ENCODE measurements at regions not wholly inside any gene's neighbourhood (a gene's known extent, or its start where the extent isn't known, plus 50 kb on each side); places are given as distances from the start of the nearest gene placed in this dataset.

DNA sequence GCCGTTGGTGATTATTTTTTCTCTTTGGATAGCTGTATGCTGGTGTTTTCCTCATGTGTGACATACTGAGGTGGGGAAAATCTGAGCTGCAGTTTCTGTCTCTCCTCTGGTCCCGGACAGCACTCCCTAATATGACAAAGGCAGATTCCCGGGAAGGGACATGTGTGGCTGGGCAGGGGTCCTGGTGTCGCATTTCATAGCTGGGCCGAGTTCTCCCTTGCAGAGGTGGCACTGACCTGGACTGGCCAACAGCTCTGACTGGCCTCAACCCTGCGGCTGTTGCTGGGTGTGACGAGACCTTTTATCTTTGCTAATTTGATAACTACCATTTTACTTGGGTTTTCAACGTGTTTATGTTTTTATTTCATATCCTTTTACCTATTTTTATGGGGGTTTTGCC is 248.6 kb upstream of the TCERG1L start:
- DNase-seq (ENCODE audit: low read depth in 2 of 2): no peak

DNA sequence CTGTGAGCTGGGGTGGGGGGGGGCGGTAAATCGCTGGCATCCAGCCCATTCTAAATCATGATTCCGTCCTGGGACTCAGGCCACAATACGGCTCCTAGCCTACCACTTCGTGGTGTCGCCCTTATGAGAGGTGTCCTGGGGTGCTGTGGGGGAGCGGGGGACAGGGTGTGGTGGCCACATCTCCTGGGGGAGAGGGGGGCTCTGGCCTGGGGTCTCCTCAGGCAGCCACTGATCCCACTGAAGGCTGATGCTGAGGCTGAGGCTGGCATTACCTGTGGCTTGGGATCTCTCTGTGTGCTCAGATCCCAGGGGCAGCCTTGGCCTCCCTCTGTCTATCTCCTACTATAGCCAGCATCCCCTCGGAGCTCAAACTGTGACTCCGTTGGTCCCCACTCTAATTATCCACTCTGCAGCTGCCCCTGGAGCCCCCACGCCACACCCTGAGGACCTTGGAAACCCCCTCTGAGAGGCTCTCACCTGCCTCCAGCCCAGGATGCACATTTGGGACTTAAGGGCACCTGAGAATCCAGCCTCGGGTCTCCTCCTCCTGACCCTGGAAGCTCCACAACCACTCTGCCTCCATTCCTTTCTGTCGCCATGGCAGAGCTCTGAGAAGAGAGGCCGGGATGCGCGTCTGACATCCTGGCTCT is 249.3 kb upstream of the TCERG1L start:
- DNase-seq (ENCODE audit: low read depth in 2 of 2): no peak

DNA sequence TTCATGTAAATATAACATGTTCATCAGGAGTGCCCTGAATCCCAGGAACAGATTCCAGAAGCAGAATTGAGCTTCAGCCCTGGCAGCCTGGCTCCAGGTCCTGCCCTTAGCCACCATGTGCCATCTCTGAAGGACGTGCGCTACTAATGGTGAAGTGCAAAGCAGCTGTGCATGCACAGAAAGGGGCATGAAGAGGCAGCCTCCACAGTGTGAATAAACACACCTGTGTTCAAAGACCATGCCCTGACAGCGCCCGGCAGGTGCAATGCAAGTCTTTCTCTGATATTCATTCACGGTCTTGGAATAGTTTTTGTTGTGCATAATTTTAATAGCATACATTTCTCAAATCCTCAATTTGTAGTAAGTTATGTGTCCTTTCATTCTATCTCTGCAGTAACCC is 250.4 kb upstream of the TCERG1L start:
- no peak for DNase-seq (ENCODE audit: low read depth in 2 of 2)

DNA sequence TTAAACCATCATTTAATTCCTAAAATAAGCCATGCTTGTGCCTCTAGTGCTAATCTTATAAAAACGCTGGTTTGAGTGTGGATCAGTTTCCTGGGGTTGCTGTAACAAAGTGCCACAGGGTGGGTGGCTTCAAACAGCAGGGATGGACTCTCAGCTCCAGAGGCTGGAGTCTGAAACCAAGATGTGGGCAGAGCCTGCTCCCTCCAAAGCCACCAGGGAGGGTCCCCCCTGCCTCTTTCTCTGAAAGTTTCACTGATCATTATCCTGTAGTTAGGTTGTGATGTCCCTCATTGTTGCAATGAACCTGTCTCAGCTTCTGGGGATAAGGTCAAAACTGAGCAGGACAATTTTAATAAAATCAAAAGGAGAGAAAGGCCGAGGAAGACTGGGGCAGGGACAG is 251.9 kb upstream of the TCERG1L start:
- DNase-seq (ENCODE audit: low read depth in 2 of 2): no peak

DNA sequence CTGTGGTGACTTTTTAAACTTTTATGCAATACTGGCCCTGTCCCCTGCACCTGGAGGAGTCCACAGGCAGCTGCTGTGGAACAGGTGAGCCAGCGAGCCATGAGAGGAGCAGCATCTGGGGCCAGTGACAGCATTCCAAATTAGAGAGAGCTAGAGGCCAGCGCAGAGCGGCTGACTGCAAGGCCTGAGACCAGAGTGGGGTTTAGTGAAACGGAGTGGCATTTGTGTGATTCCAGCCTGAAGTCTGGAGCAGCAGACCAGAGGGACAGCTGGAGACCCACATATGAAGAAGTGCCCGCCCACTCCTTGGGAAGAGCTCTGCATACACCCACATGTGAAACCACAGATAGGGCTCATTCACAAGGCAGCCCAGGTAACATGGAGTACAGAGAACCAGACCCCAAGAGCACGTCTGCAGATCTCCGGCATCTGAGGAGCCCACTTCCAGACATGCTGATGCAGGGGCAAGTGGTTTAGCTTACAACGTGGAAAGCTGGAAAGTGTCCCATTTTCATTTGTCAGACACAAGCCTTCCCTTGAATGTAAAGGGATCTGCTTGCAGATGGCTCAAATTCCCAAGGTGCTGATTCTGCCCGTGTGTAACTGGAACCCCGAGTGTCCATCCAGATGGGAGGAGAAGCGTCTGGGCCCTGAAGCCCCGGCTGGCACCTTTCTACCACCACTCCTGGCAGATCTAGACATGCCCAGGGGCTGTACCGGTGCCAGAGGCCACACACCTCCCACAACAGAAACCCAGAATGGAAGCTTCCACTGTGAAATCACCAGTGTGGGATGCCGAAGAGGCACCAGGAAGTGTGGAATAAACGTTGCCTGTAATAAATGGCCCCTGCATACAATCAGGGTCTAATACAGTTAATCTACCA is 256.0 kb upstream of the TCERG1L start:
- DNase-seq (ENCODE audit: low read depth in 2 of 2): no peak

DNA sequence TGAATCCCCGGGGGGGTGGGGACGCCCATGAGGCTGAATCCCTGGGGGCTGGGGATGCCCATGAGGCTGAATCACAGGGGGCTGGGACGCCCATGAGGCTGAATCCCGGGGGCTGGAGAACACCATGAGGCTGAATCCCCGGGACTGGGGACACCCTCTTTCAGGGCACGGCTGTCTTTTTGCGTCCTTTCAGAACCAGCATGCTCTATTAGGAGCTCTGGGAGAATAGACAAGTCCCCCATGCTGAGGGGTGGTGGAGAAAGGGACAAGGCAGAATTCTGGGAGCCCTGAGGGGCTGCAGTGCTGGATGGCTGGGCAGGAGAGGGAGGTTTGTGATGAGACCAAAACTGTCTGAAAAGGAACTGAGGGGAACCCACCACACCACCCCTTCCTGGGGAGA is 257.3 kb upstream of the TCERG1L start:
- DNase-seq (ENCODE audit: low read depth in 2 of 2): no peak

DNA sequence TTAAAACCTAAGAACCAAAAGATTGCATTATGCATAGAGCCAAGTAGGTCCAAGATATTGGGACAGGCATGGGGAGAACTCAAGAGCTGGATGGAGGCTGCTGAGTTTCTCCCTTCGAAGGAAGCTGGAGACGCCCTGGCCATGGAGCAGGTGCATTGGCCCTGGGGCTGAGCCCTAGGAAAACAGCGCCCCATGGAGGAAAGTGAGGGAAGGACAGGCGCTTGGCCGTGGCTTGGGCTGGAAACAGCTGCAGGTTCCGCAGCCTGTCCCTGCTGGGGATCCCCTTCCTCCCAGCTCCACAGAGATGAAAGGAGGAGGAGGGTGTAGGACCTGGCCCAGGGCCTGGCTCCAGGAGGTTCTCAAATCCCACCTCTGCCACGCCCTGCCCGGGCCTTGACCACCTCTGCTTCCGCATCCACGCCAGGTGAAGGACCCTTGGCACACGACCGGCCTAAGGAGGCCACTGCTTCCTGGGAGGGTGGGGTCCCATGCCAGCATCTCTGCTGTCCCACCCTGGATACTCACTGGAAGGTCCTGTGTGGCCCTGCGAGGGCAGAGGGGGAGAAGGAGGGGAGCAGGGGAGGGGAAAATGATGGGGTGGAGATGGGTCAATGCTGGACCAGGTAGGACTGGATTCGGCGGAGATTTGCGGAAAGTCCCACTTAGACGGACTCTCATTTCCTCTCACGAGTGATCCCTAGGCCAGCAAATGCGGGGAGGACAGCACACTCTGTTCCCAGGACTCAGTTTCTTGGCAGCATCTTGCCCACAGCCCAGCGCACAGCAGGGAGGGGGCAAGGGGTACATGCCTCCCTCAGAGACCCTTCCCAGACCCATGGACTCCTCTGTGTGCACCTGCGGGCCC is 258.6 kb upstream of the TCERG1L start:
- DNase-seq (ENCODE audit: low read depth in 2 of 2): no peak

DNA sequence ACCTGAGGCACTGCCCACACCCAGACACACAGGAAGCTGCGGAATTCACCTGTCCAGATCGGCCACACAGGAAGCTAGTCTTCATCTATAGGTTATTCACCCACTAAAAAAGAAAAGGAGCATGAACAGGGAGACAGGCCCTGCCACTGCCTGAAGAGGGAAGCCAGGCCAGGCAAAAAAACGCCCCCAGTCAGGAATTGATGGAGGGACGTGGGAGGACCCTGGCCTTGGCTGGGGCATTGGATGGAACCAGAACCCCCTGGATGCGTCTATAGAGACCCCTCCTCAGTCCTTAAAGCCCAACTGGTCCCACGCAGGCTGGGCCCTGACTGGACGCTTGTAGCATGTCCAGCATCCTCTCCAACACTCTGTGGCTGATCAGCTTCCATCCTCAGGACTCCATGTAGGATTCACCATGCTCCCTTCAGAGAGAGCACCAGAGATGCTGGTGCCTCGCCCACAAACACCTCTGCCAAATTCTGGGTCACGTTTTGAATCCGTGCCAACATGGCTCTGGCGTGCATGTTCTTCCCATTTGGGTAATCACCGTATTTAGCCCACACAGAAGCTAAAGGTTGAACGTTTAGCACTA is 259.3 kb upstream of the TCERG1L start:
- no peak for DNase-seq (ENCODE audit: low read depth in 2 of 2)

DNA sequence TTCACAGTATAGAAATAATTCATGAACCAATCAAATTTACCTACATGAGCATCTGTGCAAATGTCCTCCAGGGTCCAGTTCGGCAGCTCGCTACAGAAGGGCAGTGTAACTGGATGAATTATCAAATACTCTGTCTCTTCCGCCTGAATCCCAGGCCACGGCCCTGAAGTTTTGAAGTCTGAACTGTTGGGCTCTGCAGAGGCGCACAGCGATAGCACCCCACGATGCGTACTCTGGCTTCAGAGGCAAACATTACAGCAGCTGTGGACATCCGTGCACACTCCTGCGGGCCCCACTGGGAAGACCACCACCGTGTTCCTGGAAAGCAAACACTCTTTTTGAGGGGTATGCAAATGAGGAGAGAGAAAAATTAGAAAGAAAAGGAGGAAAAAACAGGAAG is 259.8 kb upstream of the TCERG1L start:
- DNase-seq (ENCODE audit: low read depth in 2 of 2): no peak

DNA sequence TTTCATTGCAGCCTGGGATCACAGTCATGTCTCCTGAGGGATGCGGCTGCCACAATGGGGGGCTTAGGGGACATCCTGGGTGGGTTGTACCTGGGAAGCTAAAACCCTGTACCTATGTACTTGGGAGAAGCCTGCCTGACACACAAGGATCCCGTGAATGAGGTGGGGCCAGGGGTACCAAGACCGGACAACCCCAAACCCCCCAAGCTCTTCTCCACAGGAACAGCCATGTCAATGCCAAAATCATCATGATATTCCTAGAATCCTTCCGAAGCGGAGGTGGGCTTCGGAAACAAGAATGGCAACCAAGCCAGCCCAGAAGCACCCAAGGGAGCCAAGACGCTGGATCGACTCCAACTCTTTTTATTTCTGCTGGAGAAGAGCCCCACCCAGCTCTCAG is 260.3 kb upstream of the TCERG1L start:
- DNase-seq (ENCODE audit: low read depth in 2 of 2): no peak

DNA sequence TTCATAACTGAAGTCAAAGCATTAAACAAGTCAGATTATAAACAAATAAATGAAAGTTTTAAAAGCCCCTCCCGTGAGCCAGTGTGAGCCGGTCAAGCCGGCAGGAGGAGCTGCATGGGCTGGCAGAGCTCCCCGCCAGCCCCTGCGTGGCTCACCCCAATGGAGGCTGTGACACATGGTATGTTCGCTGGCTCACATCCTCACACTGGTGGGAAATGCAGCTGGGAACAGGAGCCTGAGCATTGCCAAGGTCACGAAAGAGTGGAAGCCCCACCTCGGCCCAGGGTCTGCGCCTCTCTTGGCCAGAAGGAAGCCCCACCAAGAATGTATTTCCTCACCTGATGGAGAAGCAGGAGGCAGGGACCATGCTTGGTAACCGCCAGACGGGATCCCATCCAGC is 261.7 kb upstream of the TCERG1L start:
- no peak for DNase-seq (ENCODE audit: low read depth in 2 of 2)

DNA sequence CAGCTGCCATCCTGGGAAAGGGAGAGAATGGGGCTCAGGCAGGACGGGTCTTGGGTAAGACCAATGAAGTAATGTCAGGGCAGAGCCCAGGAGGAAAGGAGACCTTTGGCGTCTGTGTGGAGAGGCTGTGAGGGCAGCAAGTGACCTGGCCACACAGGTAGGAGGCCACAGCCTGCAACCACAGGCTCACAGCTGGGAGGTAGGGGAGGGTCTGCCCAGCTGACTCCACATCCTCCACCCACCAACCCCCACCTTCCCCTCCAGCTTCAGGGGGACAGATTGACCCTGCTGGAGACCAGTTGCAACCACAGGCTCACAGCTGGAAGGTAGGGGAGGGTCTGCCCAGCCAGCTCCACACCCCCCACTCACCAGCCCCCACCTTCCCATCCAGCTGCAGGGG is 262.2 kb upstream of the TCERG1L start:
- no peak for DNase-seq (ENCODE audit: low read depth in 2 of 2)

DNA sequence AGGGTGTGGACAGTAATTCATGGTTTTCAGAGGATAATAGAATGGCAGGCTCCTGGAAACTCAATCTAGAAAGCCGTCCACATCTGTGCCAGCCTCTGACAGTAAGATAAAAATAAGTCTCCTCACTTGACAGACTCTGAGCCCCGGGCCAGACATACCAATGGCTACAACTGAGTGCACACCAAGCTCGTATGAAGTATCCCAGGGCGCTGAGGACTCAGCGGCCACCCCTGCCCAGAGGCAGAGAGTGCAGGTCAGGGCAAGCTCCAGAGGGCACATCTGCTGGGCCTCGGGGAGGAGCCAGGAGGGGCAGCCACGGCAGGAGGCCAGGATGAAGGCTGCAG is 262.8 kb upstream of the TCERG1L start:
- no peak for DNase-seq (ENCODE audit: low read depth in 2 of 2)

DNA sequence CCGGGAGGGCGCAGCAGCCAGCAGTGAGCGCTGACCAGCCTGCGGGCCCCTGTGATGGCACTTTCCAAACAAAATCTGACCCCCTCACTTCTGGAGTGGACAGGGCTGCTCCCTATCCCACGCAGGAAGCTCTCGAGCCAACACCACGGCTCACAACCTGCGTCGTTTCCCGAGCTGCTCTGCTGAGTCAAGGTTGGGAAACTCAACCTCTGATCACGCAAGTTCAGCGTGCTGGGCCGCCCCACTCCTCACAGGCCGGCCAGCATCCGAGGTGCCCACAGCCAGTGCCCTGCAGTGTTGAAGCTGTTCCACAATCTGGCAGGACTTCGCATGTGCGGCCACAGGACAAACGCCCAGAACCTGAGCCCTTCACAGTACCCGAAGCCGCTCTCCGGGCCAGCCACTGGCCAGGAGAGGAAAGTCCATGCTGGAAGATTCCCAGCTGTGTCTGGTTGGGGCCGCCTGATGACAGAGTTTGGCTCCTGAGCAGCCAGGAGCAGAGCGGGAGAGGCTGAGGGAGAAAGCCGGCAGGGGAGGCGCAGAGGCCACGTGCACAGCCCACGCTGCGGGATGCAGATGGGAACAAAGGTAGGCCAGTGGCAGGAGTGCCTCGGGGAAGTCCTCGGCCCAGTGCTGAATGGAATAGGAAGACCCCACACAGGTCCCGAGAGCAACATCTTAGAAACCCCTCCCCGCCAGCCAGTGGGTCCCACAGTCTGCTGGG is 263.3 kb upstream of the TCERG1L start:
- DNase-seq (ENCODE audit: low read depth in 2 of 2): no peak

DNA sequence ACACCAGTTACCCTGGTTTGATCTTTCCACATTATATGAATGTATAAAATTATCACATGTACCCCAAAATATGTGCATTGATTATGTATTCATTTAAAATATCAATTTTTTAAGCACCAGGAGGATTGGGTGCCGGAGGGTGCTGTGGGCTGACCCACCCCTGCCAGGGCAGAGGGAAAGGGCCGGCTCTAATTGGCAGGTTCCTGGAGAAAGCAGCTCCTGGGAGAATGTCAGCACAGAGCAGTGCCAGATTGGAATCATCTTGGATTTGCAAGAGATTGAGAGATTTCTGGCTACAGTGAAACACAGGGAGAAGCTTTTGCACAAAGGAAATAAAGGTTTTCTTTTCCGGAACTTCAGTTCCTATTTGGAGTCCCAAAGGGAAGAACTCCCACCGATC is 264.4 kb upstream of the TCERG1L start:
- no peak for DNase-seq (ENCODE audit: low read depth in 2 of 2)

DNA sequence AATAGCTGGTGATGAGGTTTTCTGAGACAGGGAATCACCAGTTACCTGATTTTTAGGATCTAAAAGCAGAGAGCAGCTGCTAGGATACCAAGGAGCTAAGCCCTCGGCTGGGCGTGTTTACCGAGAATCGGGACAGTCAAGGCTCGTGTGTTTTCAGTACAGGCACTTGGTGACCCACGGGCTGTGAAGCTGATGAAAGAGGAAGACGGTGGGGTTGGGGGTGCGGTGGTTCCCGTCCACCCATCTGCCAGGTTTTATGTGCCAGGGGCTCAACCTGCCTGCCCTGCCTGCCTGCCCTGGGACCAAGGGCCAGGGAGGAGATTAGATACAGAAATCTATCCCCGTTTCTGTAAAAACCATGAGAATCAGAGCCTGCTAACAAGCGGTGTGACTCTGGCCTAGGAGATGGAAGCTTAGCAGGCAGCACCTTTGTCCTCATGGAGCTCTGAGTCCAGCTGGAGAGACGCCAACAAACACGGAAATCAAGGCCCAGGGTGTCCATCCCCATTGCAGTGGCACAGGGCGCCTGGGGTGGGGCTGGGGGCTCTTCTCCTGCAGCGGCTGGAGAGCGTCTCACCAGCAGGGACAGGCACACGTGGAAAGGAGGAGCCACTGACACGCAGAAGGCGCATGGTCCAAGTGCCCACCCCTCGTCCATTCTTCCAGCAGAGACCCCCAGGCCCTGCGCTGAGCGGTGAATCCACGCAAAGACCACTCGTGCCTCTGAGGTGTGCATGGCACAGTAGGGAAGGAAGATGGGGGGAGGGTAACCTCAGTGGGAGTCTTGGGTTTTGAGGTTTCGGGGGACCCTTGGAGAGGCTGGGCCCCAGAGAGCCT is 265.0 kb upstream of the TCERG1L start:
- DNase-seq (ENCODE audit: low read depth in 2 of 2): no peak

DNA sequence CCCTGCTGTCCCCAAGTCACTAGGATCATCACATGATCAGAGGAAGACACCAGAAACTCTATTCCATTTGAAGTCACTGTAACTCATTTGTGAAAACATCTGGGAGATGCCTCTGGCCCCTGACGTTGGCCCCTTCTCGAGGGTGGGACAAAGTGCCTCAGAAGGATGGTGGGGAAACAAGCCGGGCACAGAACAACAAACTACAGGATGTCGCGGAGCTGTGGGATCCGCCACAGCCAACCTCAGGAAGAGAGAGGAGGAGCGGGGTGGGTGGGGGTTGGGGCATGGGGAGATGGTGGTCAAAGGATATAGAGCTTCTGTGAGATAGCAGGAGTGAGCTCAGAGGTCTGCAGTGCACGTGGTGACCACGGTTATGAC is 265.6 kb upstream of the TCERG1L start:
- DNase-seq (ENCODE audit: low read depth in 2 of 2): no peak

DNA sequence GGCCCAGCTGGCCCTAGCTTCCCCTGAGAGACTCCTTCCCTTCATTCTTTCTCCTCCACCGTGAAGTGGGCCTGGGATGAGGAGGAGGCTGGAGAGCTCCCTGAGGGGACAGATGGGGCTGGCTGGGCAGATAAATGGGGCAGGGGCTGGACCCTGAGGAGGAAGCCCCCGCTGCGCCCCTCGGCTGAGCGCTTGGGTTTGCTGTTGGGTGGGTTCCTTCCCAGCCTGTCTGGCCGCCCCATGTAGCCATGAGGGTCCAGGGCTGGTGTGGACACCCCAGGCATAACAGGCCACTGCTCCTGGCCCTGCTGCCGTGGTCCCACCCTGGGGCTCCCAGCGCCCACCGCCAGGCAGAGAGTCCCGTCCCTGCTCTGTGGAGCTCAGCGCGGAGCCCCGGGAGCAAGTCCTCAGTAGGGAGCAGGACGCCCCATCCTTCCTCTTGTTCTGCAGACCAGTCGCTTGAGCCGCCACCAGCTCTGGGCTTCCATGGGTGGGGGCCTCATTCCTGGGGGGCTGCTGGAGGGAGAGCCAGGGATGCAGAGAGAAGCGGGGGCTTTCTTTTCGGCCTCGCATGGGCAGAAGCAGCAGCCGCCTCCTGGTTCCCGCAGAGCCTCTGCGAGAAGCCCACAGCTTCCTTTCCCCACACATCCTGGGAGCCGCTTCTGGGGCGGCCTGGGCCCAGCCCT is 266.4 kb upstream of the TCERG1L start:
- no peak for DNase-seq (ENCODE audit: low read depth in 2 of 2)

DNA sequence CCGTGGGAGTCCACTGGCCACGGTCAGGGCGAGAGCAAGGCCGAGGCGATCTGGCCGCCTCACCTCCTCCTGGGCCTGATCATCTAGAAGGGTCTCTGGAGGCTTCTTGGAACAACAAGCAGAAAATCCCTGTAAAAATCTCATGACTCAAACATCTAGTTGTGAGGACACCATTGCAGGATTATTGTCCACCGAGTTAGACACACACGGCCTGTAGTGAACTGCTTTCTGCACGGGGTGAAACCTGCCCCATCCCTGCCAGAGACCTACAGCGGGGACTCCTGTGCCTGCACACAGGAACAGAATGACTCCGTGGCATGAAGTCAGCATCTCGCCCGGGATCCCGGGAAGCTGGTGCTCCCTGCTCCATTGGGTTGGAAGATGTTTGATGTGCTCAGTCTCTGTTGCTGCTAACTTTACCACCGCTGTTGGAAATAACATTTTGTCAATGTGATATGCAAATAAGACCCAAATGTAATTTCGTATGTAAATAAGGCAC is 267.0 kb upstream of the TCERG1L start:
- no peak for DNase-seq (ENCODE audit: low read depth in 2 of 2)
